ENCODE measurements at regions not wholly inside any gene's neighbourhood (a gene's known extent, or its start where the extent isn't known, plus 50 kb on each side); places are given as distances from the start of the nearest gene placed in this dataset.

GRCh38 chr1:195576641-195577040 is 1031.6 kb downstream of the KCNT2 start:
- TF ChIP-seq POLR2A (IDR thresholded peaks at IDR 0.05): no peak
- TF ChIP-seq CTCF (IDR thresholded peaks at IDR 0.05): no peak
- TF ChIP-seq EP300 (IDR thresholded peaks at IDR 0.05): no peak
